SK-N-SH (cell line): ENCODE measurements at regions not wholly inside any gene's neighbourhood (a gene's known extent, or its start where the extent isn't known, plus 50 kb on each side); places are given as distances from the start of the nearest gene placed in this dataset.

Source experiments
- CTCF ChIA-PET: fragments of 300-600, 350-600 bp; formaldehyde crosslinking; extraction: SDS; loops from one replicate; lab custom pipeline; 2021; lab: Yijun Ruan, JAX
- POLR2A ChIA-PET: fragments of 350-600 bp; sonication (Branson Sonifier 250); formaldehyde crosslinking; extraction: SDS; loops from one replicate; lab custom pipeline; 2020; ENCODE audit warnings: antibody characterized with exemption, inconsistent platforms; lab: Yijun Ruan, JAX
- DNase-seq: peaks from one replicate; pipeline ENCODE4 v3.0.0; 2012
- H2AFZ ChIP-seq: fragments of 200-600 bp; sonication (generic); 2 replicates; pipeline ENCODE4 v1.8.1; 2016; ENCODE audit warnings: antibody characterized with exemption, mild to moderate bottlenecking, low read depth
- H3F3A ChIP-seq: fragments of 200-600 bp; sonication (generic); replicated peaks from 2 replicates; pipeline ENCODE3; 2016; ENCODE audit warnings: antibody characterized with exemption, mild to moderate bottlenecking; ENCODE audit not compliant: insufficient read depth
- H3K27ac ChIP-seq, 2 experiments: fragments of 200-500 bp in 1 of 2; fragments of 200-600 bp in 1 of 2; sonication (Bioruptor generic) in 1 of 2; sonication (generic), shearing (Covaris generic) in 1 of 2; 2 replicates each; pipeline versions ENCODE4 v1.5.1 to v1.6.1; 2014 to 2016; ENCODE audit warnings: low read depth in 2 of 2, inconsistent platforms in 1 of 2, low read length in 1 of 2, mild to moderate bottlenecking in 1 of 2, mixed read lengths in 1 of 2
- H3K27me3 ChIP-seq: fragments of 200-600 bp; sonication (generic), shearing (Covaris generic); 2 replicates; pipeline ENCODE4 v1.6.1; 2016; ENCODE audit warnings: mixed run types; ENCODE audit not compliant: insufficient read depth
- H3K36me3 ChIP-seq, 2 experiments: fragments of 200-500 bp in 1 of 2; fragments of 200-600 bp in 1 of 2; sonication (Bioruptor generic) in 1 of 2; sonication (generic) in 1 of 2; replicated peaks in 1 of 2; 2 replicates each; pipeline versions ENCODE3 to v1.5.1; 2014 to 2016; ENCODE audit warnings: low read length in 1 of 2, mild to moderate bottlenecking in 1 of 2; ENCODE audit not compliant: insufficient read depth in 2 of 2, control insufficient read depth in 1 of 2
- H3K4me1 ChIP-seq, 2 experiments: fragments of 200-500 bp in 1 of 2; fragments of 200-600 bp in 1 of 2; sonication (Bioruptor generic) in 1 of 2; sonication (generic), shearing (Covaris generic) in 1 of 2; 2 replicates each; pipeline versions ENCODE4 v1.5.1 to v1.6.1; 2014 to 2016; ENCODE audit warnings: low read depth in 1 of 2, low read length in 1 of 2, mixed run types in 1 of 2; ENCODE audit not compliant: insufficient read depth in 2 of 2, control insufficient read depth in 1 of 2
- H3K4me2 ChIP-seq: fragments of 200-600 bp; sonication (generic), shearing (Covaris generic); 2 replicates; pipeline ENCODE4 v1.6.1; 2017; ENCODE audit warnings: mixed run types
- H3K4me3 ChIP-seq, 2 experiments: fragments of 200-500 bp in 1 of 2; fragments of 200-600 bp in 1 of 2; sonication (Bioruptor generic) in 1 of 2; sonication (generic), shearing (Covaris generic) in 1 of 2; 2 replicates each; pipeline versions ENCODE4 v1.5.1 to v1.8.1; 2014 to 2016; ENCODE audit warnings: low read depth in 2 of 2, inconsistent platforms in 1 of 2, low read length in 1 of 2, mild to moderate bottlenecking in 1 of 2, mixed read lengths in 1 of 2, moderate library complexity in 1 of 2
- H3K79me2 ChIP-seq: fragments of 200-600 bp; sonication (generic); 2 replicates; pipeline ENCODE4 v1.8.1; 2017; ENCODE audit warnings: mild to moderate bottlenecking; ENCODE audit not compliant: insufficient read depth
- H3K9ac ChIP-seq: fragments of 200-600 bp; sonication (generic); 2 replicates; pipeline ENCODE4 v1.6.1; 2017; ENCODE audit warnings: mixed run types
- H3K9me2 ChIP-seq: fragments of 200-600 bp; sonication (generic); 2 replicates; pipeline ENCODE4 v1.6.1; 2017; ENCODE audit warnings: mixed run types
- H3K9me3 ChIP-seq: fragments of 200-600 bp; sonication (generic); 2 replicates; pipeline ENCODE4 v1.6.1; 2017; ENCODE audit warnings: mixed run types, mild to moderate bottlenecking, moderate library complexity
- H4K20me1 ChIP-seq: fragments of 200-600 bp; sonication (generic); 2 replicates; pipeline ENCODE4 v1.6.1; 2017; ENCODE audit warnings: mild to moderate bottlenecking, mixed run types; ENCODE audit not compliant: insufficient read depth
- CTCF ChIP-seq: fragments of 200-600 bp; sonication (generic); IDR thresholded peaks from 2 replicates; pipeline ENCODE4 v1.6.1; 2017; ENCODE audit warnings: antibody characterized with exemption, mild to moderate bottlenecking, moderate library complexity
- ELF1 ChIP-seq: IDR thresholded peaks from 2 replicates; pipeline ENCODE4 v1.4.0; 2012
- EZH2phosphoT487 ChIP-seq: fragments of 200-600 bp; sonication (generic); IDR thresholded peaks from 2 replicates; pipeline ENCODE4 v1.6.1; 2017; ENCODE audit warnings: low read depth, mixed run types, mild to moderate bottlenecking, antibody characterized with exemption, moderate library complexity, borderline replicate concordance
- FOSL2 ChIP-seq: IDR thresholded peaks from 2 replicates; pipeline ENCODE4 v1.4.0; 2012; ENCODE audit warnings: low read depth, mild to moderate bottlenecking, moderate library complexity, borderline replicate concordance
- FOXM1 ChIP-seq: IDR thresholded peaks from 2 replicates; pipeline ENCODE4 v1.4.0; 2012; ENCODE audit warnings: low read depth, mild to moderate bottlenecking
- GABPA ChIP-seq: IDR thresholded peaks from 2 replicates; pipeline ENCODE4 v1.4.0; 2012; ENCODE audit warnings: low read depth, mild to moderate bottlenecking
- GATA2 ChIP-seq: sonication (generic); formaldehyde crosslinking; IDR thresholded peaks from 2 replicates; pipeline ENCODE4 v1.5.0; 2020; ENCODE audit warnings: mild to moderate bottlenecking, missing genetic modification reagents
- IRF3 ChIP-seq: fragments of 150-350 bp; IDR thresholded peaks from 2 replicates; pipeline ENCODE4 v1.6.1; 2016; ENCODE audit warnings: mild to moderate bottlenecking, low read depth, low read length
- MXI1 ChIP-seq: IDR thresholded peaks from 2 replicates; pipeline ENCODE4 v1.6.1; 2012; ENCODE audit warnings: mild to moderate bottlenecking, low read depth, low read length, improper control_type of control experiment
- NFIC ChIP-seq: IDR thresholded peaks from 2 replicates; pipeline ENCODE4 v1.4.0; 2012; ENCODE audit warnings: borderline replicate concordance
- NRF1 ChIP-seq: IDR thresholded peaks from 2 replicates; pipeline ENCODE4 v1.6.1; 2012; ENCODE audit warnings: low read depth, mild to moderate bottlenecking, low read length
- RFX5 ChIP-seq: IDR thresholded peaks from 2 replicates; pipeline ENCODE4 v1.6.1; 2012; ENCODE audit warnings: mild to moderate bottlenecking, improper control_type of control experiment, low read length
- RXRA ChIP-seq: IDR thresholded peaks from 2 replicates; pipeline ENCODE4 v1.4.0; 2012; ENCODE audit warnings: low read depth, mild to moderate bottlenecking, borderline replicate concordance
- TEAD4 ChIP-seq: IDR thresholded peaks from 2 replicates; pipeline ENCODE4 v1.4.0; 2012; ENCODE audit warnings: mild to moderate bottlenecking, borderline replicate concordance; ENCODE audit not compliant: insufficient read depth
- USF1 ChIP-seq: IDR thresholded peaks from 2 replicates; pipeline ENCODE4 v1.4.0; 2012; ENCODE audit warnings: low read depth, borderline replicate concordance
- USF2 ChIP-seq: fragments of 150-350 bp; IDR thresholded peaks from 2 replicates; pipeline ENCODE4 v1.6.1; 2017; ENCODE audit warnings: antibody characterized with exemption, low read length, low read depth, borderline replicate concordance
- YY1 ChIP-seq: IDR thresholded peaks from 2 replicates; pipeline ENCODE4 v1.4.0; 2012; ENCODE audit warnings: low read depth, mild to moderate bottlenecking
- ZBTB33 ChIP-seq: IDR thresholded peaks from 2 replicates; pipeline ENCODE4 v1.4.0; 2012; ENCODE audit warnings: low read depth, borderline replicate concordance
- WGBS: methylation state at CpG from one replicate; pipeline ENCODE4 v1.1.6; 2017; ENCODE audit warnings: low lambda C conversion rate; 5-methylcytosine and 5-hydroxymethylcytosine counted together

- Histone ChIP-seq H3K4me2 (no peak overlapping the region), H3K4me3 (no peak overlapping the region), H3K4me1 (peaks cover 5% of the 10 kb centered on the region in 2 experiments), H3K9me2 (no peaks in the 10 kb centered on the region), H3K79me2 (no peaks in the 10 kb centered on the region), H3K36me3 (no peaks in the 10 kb centered on the region), H3K9ac (no peak overlapping the region), H3K27ac (no peak overlapping the region), H2AFZ (no peak overlapping the region), H3K9me3 (no peaks in the 10 kb centered on the region), H3K27me3 (no peaks in the 10 kb centered on the region), H4K20me1 (no peaks in the 10 kb centered on the region), H3F3A (no peaks in the 10 kb centered on the region)
- TF ChIP-seq CTCF (no peak), RFX5 (no peak), RXRA (no peak), ELF1 (no peak), YY1 (no peak), USF2 (no peak), GATA2 (CRISPR knock-in tag) (no peak), FOXM1 (no peak), IRF3 (no peak)
- WGBS = 49% methylated on average over 3 of the region's 3 CpGs
- no peak for DNase-seq
- ChIA-PET CTCF (interaction anchor here (1.1 to 5.2 kb wide), 16 partner anchors 8 to 583 kb away, joined by 3 to 114 read pairs (median 10); no protein-coding TSS in a partner anchor), POLR2A (no interaction called here)
These were observed 526.8 kb upstream of the CFAP20DC start for GRCh38 chr3:59576606-59577005.

GRCh38 chr3:59575113-59576001, 525.5 kb upstream of the CFAP20DC start:
- Histone ChIP-seq H4K20me1 (no peaks in the 10 kb centered on the region), H3F3A (no peaks in the 10 kb centered on the region), H3K36me3 (no peaks in the 10 kb centered on the region), H3K4me2 (0 out of 2 replicates have a peak overlapping the region, but pooled peaks have one; percentile 12), H3K9me3 (no peaks in the 10 kb centered on the region), H3K27me3 (no peaks in the 10 kb centered on the region), H2AFZ (no peak overlapping the region), H3K4me1 (peaks cover 5 to 6% of the 10 kb centered on the region in 2 experiments), H3K27ac (no peak overlapping the region), H3K4me3 (peak overlapping the region in 1 of 2 experiments; percentile 45; a peak in 1 of 4 replicates), H3K9ac (no peak overlapping the region), H3K9me2 (no peaks in the 10 kb centered on the region), H3K79me2 (no peaks in the 10 kb centered on the region)
- CTCF ChIA-PET = interaction anchor here (0.6 to 5.2 kb wide), 65 partner anchors 10 to 1807 kb away, joined by 3 to 114 read pairs (median 4); no protein-coding TSS in a partner anchor
- POLR2A ChIA-PET = no interaction called here
- WGBS = 21% methylated on average over 10 of the region's 11 CpGs
- DNase-seq = peak; percentile 73
- TF ChIP-seq MXI1 (no peak), GABPA (no peak), RFX5 (no peak), USF1 (no peak), GATA2 (CRISPR knock-in tag) (no peak), NRF1 (0 out of 2 replicates have a peak, but pooled peaks have one; percentile 12), FOSL2 (no peak), NFIC (no peak), EZH2phosphoT487 (no peak), ZBTB33 (no peak), USF2 (no peak), TEAD4 (no peak)
